ENCODE measurements at regions not wholly inside any gene's neighbourhood (a gene's known extent, or its start where the extent isn't known, plus 50 kb on each side); places are given as distances from the start of the nearest gene placed in this dataset.

- no peak overlapping the region for H3K4me3 ChIP-seq (ENCODE audit: control insufficient read depth, low read depth, low read length)
- DNase-seq (ENCODE audit: low read depth): no peak
- TF ChIP-seq, protein P1, sequence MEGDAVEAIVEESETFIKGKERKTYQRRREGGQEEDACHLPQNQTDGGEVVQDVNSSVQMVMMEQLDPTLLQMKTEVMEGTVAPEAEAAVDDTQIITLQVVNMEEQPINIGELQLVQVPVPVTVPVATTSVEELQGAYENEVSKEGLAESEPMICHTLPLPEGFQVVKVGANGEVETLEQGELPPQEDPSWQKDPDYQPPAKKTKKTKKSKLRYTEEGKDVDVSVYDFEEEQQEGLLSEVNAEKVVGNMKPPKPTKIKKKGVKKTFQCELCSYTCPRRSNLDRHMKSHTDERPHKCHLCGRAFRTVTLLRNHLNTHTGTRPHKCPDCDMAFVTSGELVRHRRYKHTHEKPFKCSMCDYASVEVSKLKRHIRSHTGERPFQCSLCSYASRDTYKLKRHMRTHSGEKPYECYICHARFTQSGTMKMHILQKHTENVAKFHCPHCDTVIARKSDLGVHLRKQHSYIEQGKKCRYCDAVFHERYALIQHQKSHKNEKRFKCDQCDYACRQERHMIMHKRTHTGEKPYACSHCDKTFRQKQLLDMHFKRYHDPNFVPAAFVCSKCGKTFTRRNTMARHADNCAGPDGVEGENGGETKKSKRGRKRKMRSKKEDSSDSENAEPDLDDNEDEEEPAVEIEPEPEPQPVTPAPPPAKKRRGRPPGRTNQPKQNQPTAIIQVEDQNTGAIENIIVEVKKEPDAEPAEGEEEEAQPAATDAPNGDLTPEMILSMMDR (conservative IDR thresholded peaks at IDR 0.05; ENCODE audit: control insufficient read depth, insufficient read depth, low read depth, low read length): no peak
Observed at GRCh38 chr2:180276733-180277132, 269.6 kb upstream of the CWC22 start.

DNA sequence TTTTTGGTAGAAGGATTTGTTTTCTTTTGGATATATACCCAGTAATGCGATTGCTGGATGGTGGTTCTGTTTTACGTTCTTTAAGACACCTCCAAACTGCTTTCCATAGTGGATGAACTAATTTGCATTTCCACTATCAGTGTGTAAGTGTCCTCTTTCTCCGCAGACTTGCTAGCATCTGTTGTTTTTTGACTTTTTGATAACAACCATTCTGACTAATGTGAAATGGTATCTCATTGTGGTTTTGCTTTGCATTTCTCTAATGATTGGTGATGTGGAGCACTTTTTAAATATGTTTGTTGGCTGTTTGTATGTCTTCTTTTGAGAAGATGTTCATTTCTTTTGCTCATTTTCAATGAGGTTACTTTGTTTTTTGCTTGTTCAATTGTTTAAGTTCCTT lies 260.9 kb upstream of the CWC22 start:
- no peak overlapping the region for H3K4me3 ChIP-seq (ENCODE audit: control insufficient read depth, low read depth, low read length)
- TF ChIP-seq, protein P1 (conservative IDR thresholded peaks at IDR 0.05; ENCODE audit: control insufficient read depth, insufficient read depth, low read depth, low read length): no peak
- DNase-seq (ENCODE audit: low read depth): no peak

- TF ChIP-seq, protein P1 (conservative IDR thresholded peaks at IDR 0.05; ENCODE audit: control insufficient read depth, insufficient read depth, low read depth, low read length): no peak
- H3K4me3 ChIP-seq (ENCODE audit: control insufficient read depth, low read depth, low read length): no peak overlapping the region
- no peak for DNase-seq (ENCODE audit: low read depth)
Observed at GRCh38 chr2:180261976-180262375, 254.9 kb upstream of the CWC22 start.

DNA sequence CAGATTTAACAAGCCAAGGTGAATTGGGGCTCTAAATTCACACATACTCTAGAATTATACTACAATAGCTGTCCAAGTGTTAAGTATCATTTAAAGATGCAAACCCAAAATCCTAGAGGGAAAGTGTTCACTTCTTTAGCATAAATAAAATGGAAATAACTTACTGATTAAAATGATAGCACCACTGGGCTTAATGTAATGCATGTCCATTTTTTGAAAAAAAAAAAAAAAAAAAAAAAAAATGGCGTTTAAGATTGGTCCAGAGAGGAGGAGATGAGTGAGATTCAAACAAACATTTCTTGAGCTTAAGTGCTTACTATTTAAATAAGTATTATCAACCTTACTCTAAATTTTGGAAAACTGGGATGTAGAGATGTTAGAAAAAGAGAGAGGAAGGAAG lies 251.5 kb upstream of the CWC22 start:
- H3K4me3 ChIP-seq (ENCODE audit: control insufficient read depth, low read depth, low read length): no peak overlapping the region
- TF ChIP-seq, protein P1 (conservative IDR thresholded peaks at IDR 0.05; ENCODE audit: control insufficient read depth, insufficient read depth, low read depth, low read length): no peak
- DNase-seq (ENCODE audit: low read depth): no peak

DNA sequence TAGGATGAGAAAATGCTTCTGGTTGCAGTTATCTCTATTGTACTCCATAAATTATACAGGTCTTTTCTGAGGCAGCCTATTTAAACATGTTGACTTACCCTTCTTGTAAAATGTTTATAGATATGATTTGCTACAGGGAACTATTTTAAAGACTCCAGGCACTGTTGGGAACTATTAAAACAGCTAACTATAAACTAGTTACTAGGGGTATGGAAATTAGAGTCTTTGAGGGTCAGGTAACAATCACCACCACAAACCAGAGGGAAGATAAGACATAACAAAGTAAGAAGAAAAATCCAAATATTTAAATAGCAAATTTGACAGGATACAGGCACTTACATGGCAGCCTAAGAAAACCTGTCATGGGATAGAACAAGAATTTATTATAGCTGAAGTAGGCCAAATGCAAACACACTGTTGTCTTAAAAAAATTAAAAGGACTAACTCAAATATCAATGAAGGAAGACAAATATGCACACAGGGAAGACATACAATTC lies 251.0 kb upstream of the CWC22 start:
- TF ChIP-seq, protein P1 (conservative IDR thresholded peaks at IDR 0.05; ENCODE audit: control insufficient read depth, insufficient read depth, low read depth, low read length): no peak
- DNase-seq (ENCODE audit: low read depth): no peak

DNA sequence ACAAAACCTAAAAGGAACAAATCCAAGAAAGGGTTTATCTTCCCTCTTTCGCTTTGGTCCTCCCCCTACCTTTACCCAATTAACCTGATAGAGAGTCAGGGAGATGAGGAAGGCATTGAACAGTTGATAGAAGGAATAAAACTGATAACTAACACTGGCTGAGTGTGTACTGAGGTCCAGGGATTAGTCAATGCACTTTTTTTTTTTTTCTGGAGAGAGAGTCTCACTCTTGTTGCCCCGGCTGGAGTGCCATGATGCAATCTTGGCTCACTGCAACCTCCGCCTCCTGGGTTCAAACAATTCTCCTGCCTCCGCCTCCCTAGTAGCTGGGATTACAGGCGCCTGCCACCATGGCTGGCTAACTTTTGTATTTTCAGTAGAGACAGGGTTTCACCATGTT lies 250.2 kb upstream of the CWC22 start:
- no peak for DNase-seq (ENCODE audit: low read depth)
- TF ChIP-seq, protein P1 (conservative IDR thresholded peaks at IDR 0.05; ENCODE audit: control insufficient read depth, insufficient read depth, low read depth, low read length): no peak
- H3K4me3 ChIP-seq (ENCODE audit: control insufficient read depth, low read depth, low read length): no peak overlapping the region

More for the DNA sequence above, 251.0 kb upstream of the CWC22 start:
- no peak overlapping the region for H3K4me3 ChIP-seq (ENCODE audit: control insufficient read depth, low read depth, low read length)

- no peak overlapping the region for H3K4me3 ChIP-seq (ENCODE audit: control insufficient read depth, low read depth, low read length)
- TF ChIP-seq, protein P1 (conservative IDR thresholded peaks at IDR 0.05; ENCODE audit: control insufficient read depth, insufficient read depth, low read depth, low read length): no peak
- no peak for DNase-seq (ENCODE audit: low read depth)
Observed at GRCh38 chr2:180255981-180256380, 248.9 kb upstream of the CWC22 start.
